ENCODE measurements at regions not wholly inside any gene's neighbourhood (a gene's known extent, or its start where the extent isn't known, plus 50 kb on each side); places are given as distances from the start of the nearest gene placed in this dataset.
"Not testable (repeated sequence)": the region's sequence is repeated elsewhere in the genome, so short reads cannot be mapped to it uniquely, and the experiment has no call there.

DNA sequence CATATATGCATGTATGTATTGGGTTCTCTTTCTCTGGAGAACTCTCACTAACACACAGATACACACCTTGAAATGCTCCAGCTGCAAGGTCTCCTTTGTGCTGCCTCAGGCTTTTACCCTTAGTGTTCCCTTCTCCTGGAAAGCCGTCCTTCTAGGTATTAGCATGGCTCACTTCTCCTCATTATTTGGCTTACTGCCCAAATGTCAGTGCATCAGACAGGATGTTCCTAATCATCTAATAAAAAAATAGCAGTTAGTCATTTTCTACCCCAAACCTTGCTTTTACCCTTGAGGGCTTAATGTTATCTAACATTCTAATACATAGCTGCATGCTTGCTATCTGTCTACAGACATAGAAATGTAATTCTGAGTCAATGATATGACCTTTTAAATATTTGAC lies 109.0 kb upstream of the SLC16A7 start:
- no peak for TF ChIP-seq MIER3 (CRISPR knock-in tag; IDR thresholded peaks at IDR 0.05; ENCODE audit: borderline replicate concordance)
- no peak for TF ChIP-seq ZNF746 (CRISPR knock-in tag; IDR thresholded peaks at IDR 0.05)
- Histone ChIP-seq H3K4me3 (replicated peaks in 1 of 3; ENCODE audit: insufficient read depth in 1 of 3, low read depth in 2 of 3, low read length in 3 of 3) (no peak overlapping the region), H3K4me2 (ENCODE audit: low read depth, low read length) (no peak overlapping the region), H3K9me3 (ENCODE audit: low read length) (peaks cover 6% of the 10 kb centered on the region; the same call in 1 of the 2 replicates), H3K36me3 (replicated peaks in 1 of 2; ENCODE audit: control insufficient read depth in 1 of 2, insufficient read depth in 2 of 2, low read length in 2 of 2) (no peaks in the 10 kb centered on the region), H3K79me2 (ENCODE audit: insufficient read depth, low read length) (no peaks in the 10 kb centered on the region), H3K27ac (ENCODE audit: extremely low read length, insufficient read depth, low read length) (no peak overlapping the region), H3K27me3 (ENCODE audit: control insufficient read depth in 1 of 2, insufficient read depth in 2 of 2, low read length in 2 of 2) (no peaks in the 10 kb centered on the region), H4K20me1 (ENCODE audit: insufficient read depth, low read length) (no peaks in the 10 kb centered on the region), H3K9ac (ENCODE audit: insufficient read depth, low read depth, low read length) (no peak overlapping the region), H3K4me1 (ENCODE audit: insufficient read depth, low read length) (no peaks in the 10 kb centered on the region), H2AFZ (ENCODE audit: low read length) (no peak overlapping the region)
- ChIA-PET CTCF (ENCODE audit: low intra/inter-chr PET ratio, low total read pairs) (no interaction called here), POLR2A (no interaction called here)
- BruUV-seq (replicated peaks) = no TSS peak
- DNase-seq (ENCODE audit: low spot score) = no peak
- in situ Hi-C loops (cut with HindIII; ENCODE audit: extremely low pct_ligation_motif_present, low pct_unique_long_range_greater_than_20kb) (no loop called here), intact Hi-C loops (cut with micrococcal nuclease; ENCODE audit: unreplicated experiment) (no loop called here)
- ATAC-seq = no peak
- WGBS (ENCODE audit: low lambda C conversion rate) = 0% methylated on average over 1 of the region's 1 CpG
- FAIRE-seq = no peak

DNA sequence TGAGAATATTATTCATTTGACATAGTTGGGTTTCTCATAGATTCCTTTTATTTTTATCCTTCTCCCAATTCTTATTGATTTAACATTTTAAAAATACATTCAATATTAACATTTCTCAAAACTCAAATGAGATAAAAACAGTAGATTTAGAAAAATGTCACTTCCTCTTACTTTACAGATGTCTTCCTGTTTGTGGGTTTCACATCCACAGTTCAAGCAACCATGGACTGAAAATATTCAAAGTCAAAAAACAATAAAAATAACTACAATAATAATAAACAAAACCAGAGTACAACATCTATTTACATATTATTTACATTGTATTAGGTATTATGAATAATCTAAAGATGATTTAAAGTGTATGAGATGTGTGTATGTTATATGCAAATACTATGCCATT lies 111.3 kb upstream of the SLC16A7 start:
- ChIA-PET CTCF (ENCODE audit: low intra/inter-chr PET ratio, low total read pairs) (no interaction called here), POLR2A (no interaction called here)
- Histone ChIP-seq H3K9me3 (ENCODE audit: low read length) (peaks cover 13% of the 10 kb centered on the region), H4K20me1 (ENCODE audit: insufficient read depth, low read length) (no peaks in the 10 kb centered on the region), H3K4me1 (ENCODE audit: insufficient read depth, low read length) (no peaks in the 10 kb centered on the region), H3K79me2 (ENCODE audit: insufficient read depth, low read length) (no peaks in the 10 kb centered on the region), H3K27me3 (ENCODE audit: control insufficient read depth in 1 of 2, insufficient read depth in 2 of 2, low read length in 2 of 2) (no peaks in the 10 kb centered on the region), H3K4me3 (replicated peaks in 1 of 3; ENCODE audit: insufficient read depth in 1 of 3, low read depth in 2 of 3, low read length in 3 of 3) (no peak overlapping the region), H3K4me2 (ENCODE audit: low read depth, low read length) (no peak overlapping the region), H3K27ac (ENCODE audit: extremely low read length, insufficient read depth, low read length) (no peak overlapping the region), H3K36me3 (replicated peaks in 1 of 2; ENCODE audit: control insufficient read depth in 1 of 2, insufficient read depth in 2 of 2, low read length in 2 of 2) (no peaks in the 10 kb centered on the region), H3K9ac (ENCODE audit: insufficient read depth, low read depth, low read length) (no peak overlapping the region), H2AFZ (ENCODE audit: low read length) (no peak overlapping the region)
- in situ Hi-C loops (cut with HindIII; ENCODE audit: extremely low pct_ligation_motif_present, low pct_unique_long_range_greater_than_20kb) (no loop called here), intact Hi-C loops (cut with micrococcal nuclease; ENCODE audit: unreplicated experiment) (no loop called here)
- no peak for ATAC-seq
- no peak for FAIRE-seq
- TF ChIP-seq ZNF547 (CRISPR knock-in tag; IDR thresholded peaks at IDR 0.05) (no peak), NCOR1 (IDR thresholded peaks at IDR 0.05; ENCODE audit: borderline replicate concordance, low read length) (no peak), ZFY (CRISPR knock-in tag; IDR thresholded peaks at IDR 0.05) (no peak), HNF4A (CRISPR knock-in tag; IDR thresholded peaks at IDR 0.05) (no peak), ZNF24 (IDR thresholded peaks at IDR 0.05) (no peak), FOSL2 (CRISPR knock-in tag; IDR thresholded peaks at IDR 0.05) (no peak), ZNF773 (CRISPR knock-in tag; IDR thresholded peaks at IDR 0.05; ENCODE audit: borderline replicate concordance) (no peak), ZNF792 (CRISPR knock-in tag; IDR thresholded peaks at IDR 0.05) (no peak)
- TF ChIP-seq, protein P1, sequence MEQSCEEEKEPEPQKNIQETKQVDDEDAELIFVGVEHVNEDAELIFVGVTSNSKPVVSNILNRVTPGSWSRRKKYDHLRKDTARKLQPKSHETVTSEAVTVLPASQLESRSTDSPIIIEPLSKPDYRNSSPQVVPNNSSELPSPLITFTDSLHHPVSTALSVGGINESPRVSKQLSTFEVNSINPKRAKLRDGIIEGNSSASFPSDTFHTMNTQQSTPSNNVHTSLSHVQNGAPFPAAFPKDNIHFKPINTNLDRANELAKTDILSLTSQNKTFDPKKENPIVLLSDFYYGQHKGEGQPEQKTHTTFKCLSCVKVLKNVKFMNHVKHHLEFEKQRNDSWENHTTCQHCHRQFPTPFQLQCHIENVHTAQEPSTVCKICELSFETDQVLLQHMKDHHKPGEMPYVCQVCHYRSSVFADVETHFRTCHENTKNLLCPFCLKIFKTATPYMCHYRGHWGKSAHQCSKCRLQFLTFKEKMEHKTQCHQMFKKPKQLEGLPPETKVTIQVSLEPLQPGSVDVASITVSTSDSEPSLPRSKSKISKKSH (CRISPR knock-in tag; IDR thresholded peaks at IDR 0.05; ENCODE audit: borderline replicate concordance) = no peak
- TF ChIP-seq, protein P2, sequence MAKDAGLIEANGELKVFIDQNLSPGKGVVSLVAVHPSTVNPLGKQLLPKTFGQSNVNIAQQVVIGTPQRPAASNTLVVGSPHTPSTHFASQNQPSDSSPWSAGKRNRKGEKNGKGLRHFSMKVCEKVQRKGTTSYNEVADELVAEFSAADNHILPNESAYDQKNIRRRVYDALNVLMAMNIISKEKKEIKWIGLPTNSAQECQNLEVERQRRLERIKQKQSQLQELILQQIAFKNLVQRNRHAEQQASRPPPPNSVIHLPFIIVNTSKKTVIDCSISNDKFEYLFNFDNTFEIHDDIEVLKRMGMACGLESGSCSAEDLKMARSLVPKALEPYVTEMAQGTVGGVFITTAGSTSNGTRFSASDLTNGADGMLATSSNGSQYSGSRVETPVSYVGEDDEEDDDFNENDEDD (CRISPR knock-in tag; IDR thresholded peaks at IDR 0.05; ENCODE audit: borderline replicate concordance) = no peak
- DNase-seq (ENCODE audit: low spot score) = no peak
- BruUV-seq (replicated peaks) = no TSS peak

DNA sequence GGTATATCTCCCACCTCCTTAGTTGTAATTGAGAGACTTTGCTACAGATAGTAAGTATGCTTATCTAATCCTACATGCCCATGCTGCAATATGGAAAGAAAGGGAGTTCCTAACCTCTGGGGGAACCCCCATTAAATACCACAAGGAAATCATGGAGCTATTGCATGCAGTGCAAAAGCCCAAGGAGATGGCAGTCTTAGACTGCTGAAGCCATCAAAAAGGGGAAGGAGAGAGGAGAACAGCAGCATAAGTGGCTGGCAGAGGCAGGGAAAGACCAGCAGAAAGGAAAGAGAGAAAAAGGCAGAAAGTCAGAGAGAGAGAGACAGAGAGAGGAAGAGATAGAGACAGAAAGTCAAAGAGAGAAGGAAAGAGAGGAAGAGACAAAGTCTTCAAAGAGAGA lies 121.6 kb upstream of the SLC16A7 start:
- POLR2A ChIA-PET; intact Hi-C loops (cut with micrococcal nuclease; ENCODE audit: unreplicated experiment); FAIRE-seq; H3K4me3 ChIP-seq (replicated peaks in 1 of 3; ENCODE audit: insufficient read depth in 1 of 3, low read depth in 2 of 3, low read length in 3 of 3); H3K79me2 ChIP-seq (ENCODE audit: insufficient read depth, low read length); in situ Hi-C loops (cut with HindIII; ENCODE audit: extremely low pct_ligation_motif_present, low pct_unique_long_range_greater_than_20kb); H4K20me1 ChIP-seq (ENCODE audit: insufficient read depth, low read length); H3K27me3 ChIP-seq (ENCODE audit: control insufficient read depth in 1 of 2, insufficient read depth in 2 of 2, low read length in 2 of 2); H3K4me1 ChIP-seq (ENCODE audit: insufficient read depth, low read length); H3K9ac ChIP-seq (ENCODE audit: insufficient read depth, low read depth, low read length); H3K4me2 ChIP-seq (ENCODE audit: low read depth, low read length); CTCF ChIA-PET (ENCODE audit: low intra/inter-chr PET ratio, low total read pairs); H3K36me3 ChIP-seq (replicated peaks in 1 of 2; ENCODE audit: control insufficient read depth in 1 of 2, insufficient read depth in 2 of 2, low read length in 2 of 2); H3K27ac ChIP-seq (ENCODE audit: extremely low read length, insufficient read depth, low read length); DNase-seq (ENCODE audit: low spot score); ATAC-seq; H2AFZ ChIP-seq (ENCODE audit: low read length); BruUV-seq (replicated peaks): not testable (repeated sequence)
- H3K9me3 ChIP-seq (ENCODE audit: low read length) = peaks cover 44% of the 10 kb centered on the region

Data from HepG2 (cell line).